Stimulated activated naive CD8-positive, alpha-beta T cell treated with anti-CD3 and anti-CD28 coated beads, Interleukin-15, amount 100 ng/mL, for 72 hours (primary cell): ENCODE measurements at regions not wholly inside any gene's neighbourhood (a gene's known extent, or its start where the extent isn't known, plus 50 kb on each side); places are given as distances from the start of the nearest gene placed in this dataset.
"Not testable (repeated sequence)": the region's sequence is repeated elsewhere in the genome, so short reads cannot be mapped to it uniquely, and the experiment has no call there.

Source experiments
- ATAC-seq: fragments of 150-1000 bp; cut with Tn5 transposase; 2 replicates; pipeline ENCODE4 v1.10.0; 2021; ENCODE audit warnings: mild to moderate bottlenecking, moderate library complexity
- DNase-seq, 2 donors: peaks; one replicate each; pipeline ENCODE4 v3.0.0; 2021 to 2022
- H3K27ac Mint-ChIP-seq, 2 donors: one replicate each; pipeline ENCODE4 v1.8.0; 2022; ENCODE audit warnings: mild to moderate bottlenecking in 2 of 2, mixed read lengths in 2 of 2, moderate library complexity in 2 of 2
- H3K27me3 Mint-ChIP-seq: one replicate; pipeline ENCODE4 v1.8.0; 2022; ENCODE audit warnings: mixed read lengths
- H3K4me1 Mint-ChIP-seq: one replicate; pipeline ENCODE4 v1.8.0; 2022; ENCODE audit warnings: mild to moderate bottlenecking, mixed read lengths
- H3K4me3 Mint-ChIP-seq, 2 donors: one replicate each; pipeline ENCODE4 v1.8.0; 2022; ENCODE audit warnings: mild to moderate bottlenecking in 2 of 2, mixed read lengths in 2 of 2, moderate library complexity in 1 of 2
- H3K9me3 Mint-ChIP-seq, 2 donors: one replicate each; pipeline ENCODE4 v1.8.0; 2022; ENCODE audit warnings: mixed read lengths in 2 of 2

DNA sequence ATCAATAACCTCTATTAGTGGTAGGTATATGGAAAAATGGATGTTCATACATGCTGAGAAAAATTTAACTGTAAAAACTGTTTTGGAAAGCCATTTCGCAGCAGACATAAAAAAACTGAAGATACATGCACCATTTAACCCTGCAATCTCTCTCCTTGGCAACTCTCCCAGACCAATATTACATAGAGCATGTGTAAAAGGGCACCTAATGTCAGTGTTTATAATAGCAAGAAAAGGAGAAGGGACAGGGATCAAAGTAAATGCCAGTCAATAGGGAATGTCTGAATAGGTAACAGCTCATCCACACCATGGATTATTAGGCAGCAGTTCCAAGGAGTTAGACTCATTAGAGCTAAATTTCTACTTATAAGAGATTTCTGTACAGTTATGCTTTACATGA, 77.2 kb downstream of the BTG1 start:
- Mint-ChIP-seq H3K27ac (no peak overlapping the region), H3K27me3 (no peaks in the 10 kb centered on the region), H3K4me1 (peaks cover 45% of the 10 kb centered on the region), H3K4me3 (no peak overlapping the region), H3K9me3 (no peaks in the 10 kb centered on the region)
- DNase-seq, result no peak
- ATAC-seq, result no peak

DNA sequence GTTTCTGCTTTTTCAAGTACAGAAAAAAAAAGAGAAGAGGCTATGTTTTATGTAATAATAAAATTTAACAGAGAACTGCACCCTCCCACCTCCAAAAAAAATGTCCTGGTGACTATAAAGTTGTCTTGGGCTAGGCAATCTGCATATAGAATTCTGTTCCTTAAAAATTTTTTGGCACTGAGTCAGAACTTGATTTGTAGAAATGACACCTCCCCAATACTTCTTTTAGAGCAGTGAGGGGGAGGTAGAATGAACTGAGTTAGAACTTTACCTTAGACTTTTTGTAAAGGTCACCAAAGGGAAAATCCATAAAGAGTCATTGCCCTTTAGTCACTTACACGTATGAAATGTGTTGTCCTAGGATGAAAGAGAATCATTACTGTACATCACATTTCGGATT, 80.0 kb downstream of the BTG1 start:
- Mint-ChIP-seq H3K4me3 (peak overlapping the region; percentile 26 to 53), H3K27me3 (no peaks in the 10 kb centered on the region), H3K27ac (peak overlapping the region; percentile 67 to 74), H3K9me3 (peaks cover 10 to 11% of the 10 kb centered on the region in 2 donors), H3K4me1 (peaks cover 65% of the 10 kb centered on the region)
- DNase-seq (no peak), ATAC-seq (peak; percentile 89)

- H3K4me3 Mint-ChIP-seq, result peak overlapping the region; percentile 61 to 75
- ATAC-seq, result peak; percentile 81
- H3K4me1 Mint-ChIP-seq, result peaks cover 63% of the 10 kb centered on the region
- no peaks in the 10 kb centered on the region for H3K27me3 Mint-ChIP-seq
- peaks cover 10 to 11% of the 10 kb centered on the region in 2 donors for H3K9me3 Mint-ChIP-seq
- peak in 1 of 2 donors; percentile 64 for DNase-seq
- peak overlapping the region; percentile 42 to 84 for H3K27ac Mint-ChIP-seq
Observed at GRCh38 chr12:92065018-92065499, 80.6 kb downstream of the BTG1 start.

DNA sequence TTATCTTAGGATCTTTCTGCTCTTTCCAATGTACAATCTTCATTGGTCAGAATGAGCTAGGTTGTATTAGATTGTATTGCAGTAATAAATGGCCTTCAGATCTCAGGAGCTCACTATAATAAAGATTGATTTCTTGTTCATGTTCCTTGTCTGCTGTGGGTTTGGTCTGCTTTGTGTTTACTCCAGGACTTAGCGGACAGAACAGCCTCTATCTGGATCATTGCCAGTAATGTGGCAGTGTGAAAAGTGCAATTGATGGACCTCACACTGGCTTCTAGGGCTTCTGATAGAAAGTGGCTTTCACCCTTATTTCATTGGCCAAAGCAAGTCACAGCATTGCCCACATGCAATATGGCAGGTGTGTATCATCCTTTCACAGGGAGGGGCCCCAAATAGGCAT, 81.2 kb downstream of the BTG1 start:
- DNase-seq (no peak), ATAC-seq (no peak)
- peaks cover 10 to 11% of the 10 kb centered on the region in 2 donors for H3K9me3 Mint-ChIP-seq
- peak overlapping the region in 1 of 2 donors; percentile 50 for H3K27ac Mint-ChIP-seq
- peak overlapping the region in 1 of 2 donors; percentile 58 for H3K4me3 Mint-ChIP-seq
- H3K4me1 Mint-ChIP-seq, result peaks cover 65% of the 10 kb centered on the region
- H3K27me3 Mint-ChIP-seq, result no peaks in the 10 kb centered on the region

DNA sequence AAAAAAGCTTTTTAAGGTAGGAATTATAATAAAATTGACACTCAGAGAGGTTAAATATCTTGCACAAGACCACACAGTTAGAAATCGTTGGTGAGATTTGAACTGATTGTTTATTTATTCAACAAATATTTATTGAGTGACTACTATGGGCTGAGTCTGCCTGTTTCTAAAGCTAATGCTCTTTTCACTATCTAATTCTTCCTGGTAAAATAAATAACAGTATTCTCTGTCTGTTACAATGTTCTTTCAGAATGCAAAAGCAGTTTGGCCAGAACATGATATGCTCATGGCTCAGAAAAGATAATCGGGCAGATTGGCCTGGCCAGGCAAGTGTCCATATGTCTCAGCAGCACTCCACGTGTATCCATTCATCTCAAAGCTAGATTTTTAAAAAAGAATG, 82.0 kb downstream of the BTG1 start:
- Mint-ChIP-seq H3K27ac (no peak overlapping the region), H3K27me3 (no peaks in the 10 kb centered on the region), H3K9me3 (peaks cover 10 to 11% of the 10 kb centered on the region in 2 donors), H3K4me3 (no peak overlapping the region), H3K4me1 (peaks cover 72% of the 10 kb centered on the region)
- DNase-seq, result no peak
- ATAC-seq, result no peak

GRCh38 chr12:92062539-92063493, 82.8 kb downstream of the BTG1 start:
- no peak for DNase-seq
- H3K27me3 Mint-ChIP-seq, result no peaks in the 10 kb centered on the region
- H3K27ac Mint-ChIP-seq, result peak overlapping the region in 1 of 2 donors; percentile 60
- peaks cover 11% of the 10 kb centered on the region in 2 donors for H3K9me3 Mint-ChIP-seq
- no peak overlapping the region for H3K4me3 Mint-ChIP-seq
- H3K4me1 Mint-ChIP-seq, result peaks cover 75% of the 10 kb centered on the region
- no peak for ATAC-seq

DNA sequence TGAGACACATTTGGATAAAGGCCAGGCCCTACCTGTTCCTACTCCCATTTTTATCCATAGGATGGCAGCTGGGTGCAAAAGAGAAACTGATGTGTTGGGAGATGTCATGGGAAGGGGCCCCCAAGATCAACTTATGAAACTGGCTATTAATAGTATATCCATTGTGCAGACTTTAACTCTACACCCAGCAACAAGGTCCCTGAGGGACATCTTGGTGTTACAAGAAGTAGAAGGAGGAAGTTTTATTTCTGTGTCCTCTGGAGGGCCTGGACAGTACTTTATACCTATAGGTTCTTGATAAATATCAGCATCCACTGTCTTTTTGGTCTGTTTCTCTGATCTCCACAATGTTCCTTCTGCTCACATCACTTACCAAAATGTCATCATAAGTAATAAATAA, 84.6 kb downstream of the BTG1 start:
- Mint-ChIP-seq H3K27me3 (no peaks in the 10 kb centered on the region), H3K4me1 (peaks cover 76% of the 10 kb centered on the region), H3K27ac (no peak overlapping the region), H3K9me3 (peaks cover 11 to 23% of the 10 kb centered on the region in 2 donors), H3K4me3 (peak overlapping the region in 1 of 2 donors; percentile 50)
- DNase-seq (no peak), ATAC-seq (no peak)

- Mint-ChIP-seq H3K9me3 (peaks cover 11 to 23% of the 10 kb centered on the region in 2 donors), H3K27ac (peak overlapping the region in 1 of 2 donors; percentile 34), H3K27me3 (no peaks in the 10 kb centered on the region), H3K4me1 (peaks cover 76% of the 10 kb centered on the region), H3K4me3 (no peak overlapping the region)
- ATAC-seq (no peak), DNase-seq (no peak)
Observed at GRCh38 chr12:92059960-92060359, 85.7 kb downstream of the BTG1 start.

- DNase-seq, result no peak
- no peak for ATAC-seq
- peak overlapping the region; percentile 16 to 74 for H3K27ac Mint-ChIP-seq
- H3K9me3 Mint-ChIP-seq, result peaks cover 11 to 23% of the 10 kb centered on the region in 2 donors
- peak overlapping the region; percentile 2 to 12 for H3K4me3 Mint-ChIP-seq
- H3K27me3 Mint-ChIP-seq, result no peaks in the 10 kb centered on the region
- H3K4me1 Mint-ChIP-seq, result peaks cover 68% of the 10 kb centered on the region
Observed at GRCh38 chr12:92058664-92059063, 87.0 kb downstream of the BTG1 start.

DNA sequence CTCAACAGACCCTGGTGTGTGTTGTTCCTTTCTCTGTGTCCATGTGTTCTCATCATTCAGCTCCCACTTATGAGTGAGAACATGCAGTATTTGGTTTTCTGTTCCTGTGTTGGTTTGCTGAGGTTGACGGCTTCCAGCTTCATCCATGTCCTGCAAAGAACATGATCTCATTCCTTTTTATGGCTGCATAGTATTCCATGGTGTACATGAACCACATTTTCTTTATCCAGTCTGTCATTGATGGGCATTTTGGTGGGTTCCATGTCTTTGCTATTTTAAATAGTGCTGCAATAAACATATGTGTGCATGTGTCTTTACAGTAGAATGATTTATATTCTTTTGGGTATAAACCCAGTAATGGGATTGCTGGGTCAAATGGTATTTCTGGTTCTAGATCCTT, 88.9 kb downstream of the BTG1 start:
- not testable (repeated sequence) for H3K27ac Mint-ChIP-seq, DNase-seq, H3K27me3 Mint-ChIP-seq, ATAC-seq
- H3K4me1 Mint-ChIP-seq, result peaks cover 64% of the 10 kb centered on the region
- H3K9me3 Mint-ChIP-seq, result peaks cover 5 to 30% of the 10 kb centered on the region in 2 donors
- H3K4me3 Mint-ChIP-seq, result peak overlapping the region in 1 of 2 donors; percentile 43

DNA sequence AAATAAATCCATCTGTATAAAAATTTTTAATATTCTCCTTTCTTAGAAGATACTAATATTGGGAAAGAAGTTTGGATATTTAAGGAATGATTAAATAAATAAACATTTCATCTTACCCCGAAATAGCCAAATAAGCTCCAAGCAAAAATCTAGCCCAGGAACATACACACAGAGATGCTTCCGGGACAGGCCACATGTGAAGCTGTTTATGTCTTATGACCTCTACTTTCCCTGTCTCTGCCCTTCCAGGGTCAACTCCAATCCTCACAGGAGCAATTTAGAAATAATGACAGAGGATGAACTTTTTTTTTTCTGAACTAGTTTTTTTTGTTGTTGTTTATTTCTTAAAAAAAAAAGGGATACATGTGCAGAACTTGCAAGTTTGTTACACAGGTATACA, 89.4 kb downstream of the BTG1 start:
- ATAC-seq, result no peak
- H3K27me3 Mint-ChIP-seq, result no peaks in the 10 kb centered on the region
- H3K4me3 Mint-ChIP-seq, result peak overlapping the region in 1 of 2 donors; percentile 81
- no peak overlapping the region for H3K27ac Mint-ChIP-seq
- DNase-seq, result no peak
- H3K9me3 Mint-ChIP-seq, result peaks cover 0 to 26% of the 10 kb centered on the region in 2 donors
- H3K4me1 Mint-ChIP-seq, result peaks cover 65% of the 10 kb centered on the region

DNA sequence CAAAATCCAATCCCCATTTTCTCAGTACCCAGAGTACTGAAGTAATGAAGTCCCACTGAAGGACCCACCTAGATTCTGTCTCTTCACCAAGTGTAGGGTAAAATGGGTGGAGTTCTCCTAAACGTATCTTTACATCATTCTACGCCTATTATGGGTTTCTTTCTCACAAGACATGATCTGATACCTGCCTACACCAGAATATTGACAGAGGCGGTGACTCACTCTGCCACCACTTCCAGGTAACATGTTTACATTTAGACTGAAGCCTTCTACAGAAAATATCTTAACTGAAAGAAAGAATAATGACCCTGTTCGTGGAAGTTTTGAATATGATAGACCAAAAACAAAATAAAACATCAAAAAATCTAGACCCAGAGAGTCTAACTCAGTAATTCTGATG, 89.8 kb downstream of the BTG1 start:
- Mint-ChIP-seq H3K4me3 (peak overlapping the region; percentile 51 to 81), H3K27me3 (no peaks in the 10 kb centered on the region), H3K9me3 (peaks cover 0 to 26% of the 10 kb centered on the region in 2 donors), H3K4me1 (peaks cover 69% of the 10 kb centered on the region), H3K27ac (peak overlapping the region in 1 of 2 donors; percentile 93)
- peak; percentile 97 for ATAC-seq
- peak; percentile 38 to 72 for DNase-seq

DNA sequence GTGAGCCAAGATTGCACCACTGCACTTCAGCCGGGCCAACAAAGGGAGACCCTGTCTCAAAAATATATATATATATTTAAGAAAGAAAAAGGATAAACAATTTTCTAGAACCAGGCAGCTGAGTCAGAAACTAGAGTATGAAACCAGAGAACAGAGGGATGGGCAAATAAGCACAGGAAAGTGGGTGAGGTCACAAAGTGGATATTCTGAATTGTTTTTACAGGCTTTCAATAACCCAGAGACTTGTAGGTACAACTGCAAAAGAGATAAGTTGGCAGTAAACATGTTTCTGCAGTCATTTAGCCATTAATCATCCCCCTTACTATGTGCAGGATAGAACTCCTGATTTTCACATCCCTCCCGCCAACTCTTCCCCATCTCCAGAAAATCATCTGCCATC, 94.2 kb downstream of the BTG1 start:
- peaks cover 61% of the 10 kb centered on the region for H3K4me1 Mint-ChIP-seq

DNA sequence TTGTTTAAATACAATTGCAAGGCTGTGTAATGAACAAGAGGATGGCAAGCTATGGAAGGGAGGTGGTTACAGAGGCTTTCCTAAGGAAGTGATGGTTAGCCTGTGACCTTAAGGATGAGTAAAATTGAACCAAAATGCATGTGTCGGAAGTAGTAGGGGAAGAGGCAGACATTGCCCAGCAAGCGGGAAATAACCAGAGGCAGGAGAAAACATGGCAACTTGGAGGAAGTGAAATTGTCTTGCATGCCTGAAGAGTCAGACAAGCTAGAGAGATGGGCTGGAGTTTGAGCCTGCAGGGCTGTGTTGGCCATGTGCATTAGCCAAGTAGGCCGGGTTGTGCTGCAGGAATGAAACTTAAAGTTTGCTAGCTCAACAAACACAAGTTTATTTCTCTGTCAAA, 96.2 kb downstream of the BTG1 start:
- Mint-ChIP-seq H3K27ac (no peak overlapping the region), H3K4me3 (no peak overlapping the region), H3K27me3 (no peaks in the 10 kb centered on the region), H3K4me1 (peaks cover 56% of the 10 kb centered on the region), H3K9me3 (peaks cover 0 to 13% of the 10 kb centered on the region in 2 donors)
- no peak for DNase-seq
- ATAC-seq, result no peak

More for the DNA sequence above, 94.2 kb downstream of the BTG1 start:
- Mint-ChIP-seq H3K4me3 (no peak overlapping the region), H3K27me3 (no peaks in the 10 kb centered on the region), H3K9me3 (peaks cover 0 to 13% of the 10 kb centered on the region in 2 donors), H3K27ac (peak overlapping the region; percentile 0 to 20)
- no peak for DNase-seq
- no peak for ATAC-seq

GRCh38 chr12:92047393-92047826, 98.2 kb downstream of the BTG1 start:
- no peak for DNase-seq
- Mint-ChIP-seq H3K27ac (no peak overlapping the region), H3K4me1 (peaks cover 64% of the 10 kb centered on the region), H3K9me3 (peaks cover 0 to 5% of the 10 kb centered on the region in 2 donors), H3K27me3 (no peaks in the 10 kb centered on the region), H3K4me3 (peak overlapping the region in 1 of 2 donors; percentile 26)
- ATAC-seq, result peak; percentile 73
